Transverse colon (tissue), 3 donors: ENCODE measurements at regions not wholly inside any gene's neighbourhood (a gene's known extent, or its start where the extent isn't known, plus 50 kb on each side); places are given as distances from the start of the nearest gene placed in this dataset.

ENCODE experiments used
- EP300 ChIP-seq: sonication (generic); formaldehyde crosslinking; IDR thresholded peaks from one replicate; pipeline ENCODE4 v1.6.1; 2017; ENCODE audit warnings: antibody characterized with exemption, low read depth
- POLR2A ChIP-seq: fragments of 450-650 bp; IDR thresholded peaks from one replicate; pipeline ENCODE4 v1.6.1; 2016; ENCODE audit warnings: antibody characterized with exemption, mild to moderate bottlenecking, moderate library complexity
- TF ChIP-seq, protein P1 (sequence below), 5 experiments: fragments of 200-600 bp in 3 of 5; fragments of 450-650 bp in 2 of 5; sonication (generic) in 3 of 5; IDR thresholded peaks; 1 replicate in 2 of 5; 2 replicates in 3 of 5; pipeline ENCODE4 v1.5.1; 2016 to 2017; ENCODE audit warnings: antibody characterized with exemption in 5 of 5, inconsistent platforms in 3 of 5, mild to moderate bottlenecking in 2 of 5, moderate library complexity in 1 of 5

GRCh38 chrX:128619490-128619889 lies 567.3 kb upstream of the ACTRT1 start:
- TF ChIP-seq, protein P1, sequence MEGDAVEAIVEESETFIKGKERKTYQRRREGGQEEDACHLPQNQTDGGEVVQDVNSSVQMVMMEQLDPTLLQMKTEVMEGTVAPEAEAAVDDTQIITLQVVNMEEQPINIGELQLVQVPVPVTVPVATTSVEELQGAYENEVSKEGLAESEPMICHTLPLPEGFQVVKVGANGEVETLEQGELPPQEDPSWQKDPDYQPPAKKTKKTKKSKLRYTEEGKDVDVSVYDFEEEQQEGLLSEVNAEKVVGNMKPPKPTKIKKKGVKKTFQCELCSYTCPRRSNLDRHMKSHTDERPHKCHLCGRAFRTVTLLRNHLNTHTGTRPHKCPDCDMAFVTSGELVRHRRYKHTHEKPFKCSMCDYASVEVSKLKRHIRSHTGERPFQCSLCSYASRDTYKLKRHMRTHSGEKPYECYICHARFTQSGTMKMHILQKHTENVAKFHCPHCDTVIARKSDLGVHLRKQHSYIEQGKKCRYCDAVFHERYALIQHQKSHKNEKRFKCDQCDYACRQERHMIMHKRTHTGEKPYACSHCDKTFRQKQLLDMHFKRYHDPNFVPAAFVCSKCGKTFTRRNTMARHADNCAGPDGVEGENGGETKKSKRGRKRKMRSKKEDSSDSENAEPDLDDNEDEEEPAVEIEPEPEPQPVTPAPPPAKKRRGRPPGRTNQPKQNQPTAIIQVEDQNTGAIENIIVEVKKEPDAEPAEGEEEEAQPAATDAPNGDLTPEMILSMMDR (IDR thresholded peaks at IDR 0.05): no peak
- TF ChIP-seq POLR2A (no peak), EP300 (no peak)
